ENCODE measurements at regions not wholly inside any gene's neighbourhood (a gene's known extent, or its start where the extent isn't known, plus 50 kb on each side); places are given as distances from the start of the nearest gene placed in this dataset.

- in situ Hi-C loops (cut with MboI; ENCODE audit: low sequenced_read_pairs): no loop called here
These were observed 173.4 kb upstream of the SATB2 start for GRCh38 chr2:199631129-199631528.

GRCh38 chr2:199629301-199629700 lies 171.6 kb upstream of the SATB2 start:
- in situ Hi-C loops (cut with MboI; ENCODE audit: low sequenced_read_pairs): no loop called here

- in situ Hi-C loops (cut with MboI; ENCODE audit: low sequenced_read_pairs): no loop called here
These were observed 169.7 kb upstream of the SATB2 start for GRCh38 chr2:199627417-199627816.

GRCh38 chr2:199624958-199625357 lies 167.2 kb upstream of the SATB2 start:
- in situ Hi-C loops (cut with MboI; ENCODE audit: low sequenced_read_pairs): no loop called here

- in situ Hi-C loops (cut with MboI; ENCODE audit: low sequenced_read_pairs): no loop called here
These were observed 154.9 kb upstream of the SATB2 start for GRCh38 chr2:199612509-199613130.

GRCh38 chr2:199607914-199608313 lies 150.2 kb upstream of the SATB2 start:
- in situ Hi-C loops (cut with MboI; ENCODE audit: low sequenced_read_pairs): no loop called here

- in situ Hi-C loops (cut with MboI; ENCODE audit: low sequenced_read_pairs): no loop called here
These were observed 148.5 kb upstream of the SATB2 start for GRCh38 chr2:199606193-199606780.

- in situ Hi-C loops (cut with MboI; ENCODE audit: low sequenced_read_pairs): no loop called here
These were observed 146.1 kb upstream of the SATB2 start for GRCh38 chr2:199603721-199604291.

- in situ Hi-C loops (cut with MboI; ENCODE audit: low sequenced_read_pairs): no loop called here
These were observed 145.4 kb upstream of the SATB2 start for GRCh38 chr2:199602896-199603717.

GRCh38 chr2:199602271-199602895 lies 144.6 kb upstream of the SATB2 start:
- in situ Hi-C loops (cut with MboI; ENCODE audit: low sequenced_read_pairs): no loop called here

GRCh38 chr2:199596549-199596948 lies 138.8 kb upstream of the SATB2 start:
- in situ Hi-C loops (cut with MboI; ENCODE audit: low sequenced_read_pairs): no loop called here

GRCh38 chr2:199594443-199594842 lies 136.7 kb upstream of the SATB2 start:
- in situ Hi-C loops (cut with MboI; ENCODE audit: low sequenced_read_pairs): no loop called here

GRCh38 chr2:199591826-199592225 lies 134.1 kb upstream of the SATB2 start:
- in situ Hi-C loops (cut with MboI; ENCODE audit: low sequenced_read_pairs): no loop called here

GRCh38 chr2:199590321-199591203 lies 132.8 kb upstream of the SATB2 start:
- in situ Hi-C loops (cut with MboI; ENCODE audit: low sequenced_read_pairs): no loop called here

- in situ Hi-C loops (cut with MboI; ENCODE audit: low sequenced_read_pairs): no loop called here
These were observed 131.6 kb upstream of the SATB2 start for GRCh38 chr2:199589306-199589705.

GRCh38 chr2:199588054-199588453 lies 130.3 kb upstream of the SATB2 start:
- in situ Hi-C loops (cut with MboI; ENCODE audit: low sequenced_read_pairs): no loop called here

GRCh38 chr2:199586646-199587045 lies 128.9 kb upstream of the SATB2 start:
- in situ Hi-C loops (cut with MboI; ENCODE audit: low sequenced_read_pairs): no loop called here

- in situ Hi-C loops (cut with MboI; ENCODE audit: low sequenced_read_pairs): no loop called here
These were observed 125.9 kb upstream of the SATB2 start for GRCh38 chr2:199583676-199584075.

GRCh38 chr2:199581935-199582360 lies 124.2 kb upstream of the SATB2 start:
- in situ Hi-C loops (cut with MboI; ENCODE audit: low sequenced_read_pairs): no loop called here

- in situ Hi-C loops (cut with MboI; ENCODE audit: low sequenced_read_pairs): no loop called here
These were observed 123.7 kb upstream of the SATB2 start for GRCh38 chr2:199581408-199581807.

Data from HL-60/S4 treated with retinoic acid at 250 ng/mL for 4 days and 3 days (cell line).